ENCODE measurements at regions not wholly inside any gene's neighbourhood (a gene's known extent, or its start where the extent isn't known, plus 50 kb on each side); places are given as distances from the start of the nearest gene placed in this dataset.

DNA sequence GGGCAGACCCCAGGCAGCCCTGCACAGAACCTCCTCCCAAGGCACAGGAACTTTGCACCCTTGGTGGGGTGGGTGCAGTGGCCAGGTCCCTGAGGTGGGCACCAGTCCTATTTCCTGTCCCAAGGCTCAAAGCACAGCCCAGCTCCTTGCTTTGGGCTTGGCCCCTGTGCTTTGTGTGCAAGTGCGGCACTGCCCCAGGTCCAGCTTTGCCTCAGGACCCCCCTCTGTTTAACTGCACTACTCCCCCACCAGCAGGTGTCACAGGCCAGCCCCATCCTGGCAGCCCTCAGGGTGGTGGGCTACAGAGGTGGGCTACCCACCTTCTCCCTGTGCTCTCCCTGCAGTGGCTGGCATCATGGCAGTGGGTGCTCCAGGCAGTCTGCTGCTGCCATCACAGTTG is 2469.0 kb downstream of the PCDH7 start:
- no peak for TF ChIP-seq GATA2 (IDR thresholded peaks at IDR 0.05; ENCODE audit: low read depth, low read length)
- no peak for TF ChIP-seq GATA3 (IDR thresholded peaks at IDR 0.05; ENCODE audit: low read depth, low read length)

Data from SH-SY5Y (cell line).